ENCODE measurements at regions not wholly inside any gene's neighbourhood (a gene's known extent, or its start where the extent isn't known, plus 50 kb on each side); places are given as distances from the start of the nearest gene placed in this dataset.

GRCh38 chr16:59088431-59088830 lies 354.3 kb upstream of the GOT2 start:
- TF ChIP-seq CTCF (IDR thresholded peaks at IDR 0.05 in 4 of 5, conservative IDR thresholded peaks at IDR 0.05 in 1 of 5) (no peak), POLR2A (IDR thresholded peaks at IDR 0.05) (no peak)
